Brain microvascular endothelial cell (primary cell): ENCODE measurements at regions not wholly inside any gene's neighbourhood (a gene's known extent, or its start where the extent isn't known, plus 50 kb on each side); places are given as distances from the start of the nearest gene placed in this dataset.
"Not testable (repeated sequence)": the region's sequence is repeated elsewhere in the genome, so short reads cannot be mapped to it uniquely, and the experiment has no call there.

Experiments
- DNase-seq: peaks from one replicate; pipeline ENCODE4 v3.0.0-alpha.2; 2020
- H3K27ac ChIP-seq: fragments of 250-450 bp; sonication (Bioruptor Pico); 2 replicates; pipeline ENCODE4 v1.5.1; 2020; ENCODE audit warnings: mild to moderate bottlenecking, moderate library complexity
- H3K27me3 ChIP-seq: fragments of 250-450 bp; sonication (Bioruptor Pico); replicated peaks from 2 replicates; pipeline ENCODE4 v1.5.1; 2020; ENCODE audit warnings: mild to moderate bottlenecking
- H3K36me3 ChIP-seq: fragments of 250-450 bp; sonication (Bioruptor Pico); replicated peaks from 2 replicates; pipeline ENCODE4 v1.5.1; 2020; ENCODE audit warnings: mild to moderate bottlenecking
- H3K4me3 ChIP-seq: 2 replicates; pipeline ENCODE4 v1.5.1; 2011; ENCODE audit warnings: low read depth, mild to moderate bottlenecking, control low read depth, low read length, moderate library complexity
- in situ Hi-C: cut with HindIII; loops from 2 replicates; pipeline ENCODE4 v1.10.0; 2017; ENCODE audit warnings: low sequenced_read_pairs, low pct_ligation_motif_present
- TF ChIP-seq, protein P1 (sequence below): IDR thresholded peaks from 2 replicates; pipeline ENCODE4 v1.5.1; 2011; ENCODE audit warnings: low read depth, mild to moderate bottlenecking, moderate library complexity, low read length, control low read depth, inconsistent platforms; ENCODE audit errors: missing control alignments

DNA sequence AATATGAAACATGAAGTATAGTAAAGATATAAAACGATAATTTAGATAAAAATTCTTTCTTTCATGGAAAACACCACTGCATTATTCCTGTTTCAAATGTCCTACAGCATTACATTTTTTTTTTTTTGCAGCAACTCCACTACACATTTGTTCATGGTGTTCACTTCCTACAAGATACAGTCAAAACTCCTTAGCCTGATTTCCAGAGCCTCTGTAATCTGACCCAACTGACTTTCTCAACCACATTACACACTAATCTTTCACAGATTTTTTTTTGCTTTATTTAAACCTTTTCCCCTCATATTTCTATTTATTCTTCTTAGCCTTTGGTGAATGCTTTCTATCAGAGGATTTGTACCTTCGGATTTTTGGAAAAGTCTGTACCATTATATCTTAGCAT is 176.5 kb upstream of the PDE7B start:
- TF ChIP-seq, protein P1, sequence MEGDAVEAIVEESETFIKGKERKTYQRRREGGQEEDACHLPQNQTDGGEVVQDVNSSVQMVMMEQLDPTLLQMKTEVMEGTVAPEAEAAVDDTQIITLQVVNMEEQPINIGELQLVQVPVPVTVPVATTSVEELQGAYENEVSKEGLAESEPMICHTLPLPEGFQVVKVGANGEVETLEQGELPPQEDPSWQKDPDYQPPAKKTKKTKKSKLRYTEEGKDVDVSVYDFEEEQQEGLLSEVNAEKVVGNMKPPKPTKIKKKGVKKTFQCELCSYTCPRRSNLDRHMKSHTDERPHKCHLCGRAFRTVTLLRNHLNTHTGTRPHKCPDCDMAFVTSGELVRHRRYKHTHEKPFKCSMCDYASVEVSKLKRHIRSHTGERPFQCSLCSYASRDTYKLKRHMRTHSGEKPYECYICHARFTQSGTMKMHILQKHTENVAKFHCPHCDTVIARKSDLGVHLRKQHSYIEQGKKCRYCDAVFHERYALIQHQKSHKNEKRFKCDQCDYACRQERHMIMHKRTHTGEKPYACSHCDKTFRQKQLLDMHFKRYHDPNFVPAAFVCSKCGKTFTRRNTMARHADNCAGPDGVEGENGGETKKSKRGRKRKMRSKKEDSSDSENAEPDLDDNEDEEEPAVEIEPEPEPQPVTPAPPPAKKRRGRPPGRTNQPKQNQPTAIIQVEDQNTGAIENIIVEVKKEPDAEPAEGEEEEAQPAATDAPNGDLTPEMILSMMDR: no peak
- Histone ChIP-seq H3K27ac (no peak overlapping the region), H3K36me3 (no peaks in the 10 kb centered on the region), H3K4me3 (no peak overlapping the region), H3K27me3 (no peaks in the 10 kb centered on the region)
- in situ Hi-C loops: no loop called here
- DNase-seq: no peak

DNA sequence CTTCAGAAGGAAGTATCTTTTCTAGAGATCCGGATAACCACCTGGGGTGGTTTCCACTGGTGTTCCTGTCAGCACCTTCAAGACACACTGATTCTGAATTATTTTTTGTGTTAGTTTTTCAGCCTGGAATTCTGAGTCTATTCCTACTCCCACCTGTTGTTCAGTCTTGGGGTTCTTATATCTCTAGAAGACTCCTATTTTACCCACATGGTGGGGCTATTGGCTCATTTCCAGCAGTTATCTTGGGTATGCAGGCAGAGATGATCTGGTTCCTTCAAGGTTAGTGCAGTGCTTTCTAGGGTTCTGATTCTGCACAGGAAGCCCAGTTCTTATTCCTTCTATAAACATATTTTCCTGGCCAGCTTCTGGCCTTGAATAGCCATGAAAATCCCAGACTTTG is 175.6 kb upstream of the PDE7B start:
- H3K27ac ChIP-seq: no peak overlapping the region
- peak; percentile 60 for DNase-seq
- H3K27me3 ChIP-seq: no peaks in the 10 kb centered on the region
- no peaks in the 10 kb centered on the region for H3K36me3 ChIP-seq
- no peak overlapping the region for H3K4me3 ChIP-seq
- TF ChIP-seq, protein P1: peak; percentile 47
- in situ Hi-C loops: no loop called here

DNA sequence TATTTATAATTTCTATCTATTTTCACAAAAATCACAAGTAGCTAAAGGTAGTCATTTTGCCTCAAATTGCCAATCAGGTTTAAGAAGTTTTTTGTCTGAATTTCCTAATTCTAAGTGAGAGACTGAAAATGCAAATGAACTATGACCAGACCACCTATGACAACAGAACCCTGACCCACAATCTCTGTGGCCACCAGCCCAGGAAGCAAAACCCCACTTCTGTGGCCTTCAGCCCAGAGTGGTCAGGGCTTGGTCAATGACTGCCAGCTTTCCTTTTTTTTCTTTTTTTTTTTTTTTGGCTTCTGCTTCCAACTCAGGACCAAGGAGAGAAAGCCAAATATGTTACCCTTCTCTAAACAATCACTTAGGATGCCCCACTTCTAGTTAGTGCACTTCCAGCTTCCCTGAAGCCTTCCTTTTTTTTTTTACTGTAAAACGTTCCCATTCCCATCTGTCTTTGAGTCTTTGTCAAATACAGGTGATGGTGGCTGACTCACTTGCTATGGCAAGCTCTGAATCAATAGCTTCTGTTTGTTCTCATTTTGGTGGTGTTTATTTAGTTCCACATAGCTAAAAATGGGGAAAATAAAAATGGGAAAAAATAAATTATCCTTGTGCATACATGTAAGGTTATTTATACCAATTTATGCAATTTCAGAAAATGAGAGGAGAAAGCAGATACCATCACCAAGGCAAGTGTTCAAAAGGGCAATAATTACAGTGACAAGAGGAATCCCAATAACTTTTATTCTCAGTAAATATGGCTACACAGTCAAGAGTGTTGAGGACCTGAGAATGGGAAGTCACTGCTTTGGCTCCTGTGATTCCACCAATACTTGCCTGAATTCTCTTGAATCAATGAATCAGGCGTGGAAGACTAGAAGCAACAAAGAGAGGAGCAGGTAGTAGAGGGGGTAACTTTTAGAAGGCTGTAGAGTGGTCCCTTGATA is 170.3 kb upstream of the PDE7B start:
- Histone ChIP-seq H3K36me3 (no peaks in the 10 kb centered on the region), H3K4me3 (no peak overlapping the region), H3K27ac (no peak overlapping the region), H3K27me3 (no peaks in the 10 kb centered on the region)
- TF ChIP-seq, protein P1: no peak
- no peak for DNase-seq
- in situ Hi-C loops: no loop called here

DNA sequence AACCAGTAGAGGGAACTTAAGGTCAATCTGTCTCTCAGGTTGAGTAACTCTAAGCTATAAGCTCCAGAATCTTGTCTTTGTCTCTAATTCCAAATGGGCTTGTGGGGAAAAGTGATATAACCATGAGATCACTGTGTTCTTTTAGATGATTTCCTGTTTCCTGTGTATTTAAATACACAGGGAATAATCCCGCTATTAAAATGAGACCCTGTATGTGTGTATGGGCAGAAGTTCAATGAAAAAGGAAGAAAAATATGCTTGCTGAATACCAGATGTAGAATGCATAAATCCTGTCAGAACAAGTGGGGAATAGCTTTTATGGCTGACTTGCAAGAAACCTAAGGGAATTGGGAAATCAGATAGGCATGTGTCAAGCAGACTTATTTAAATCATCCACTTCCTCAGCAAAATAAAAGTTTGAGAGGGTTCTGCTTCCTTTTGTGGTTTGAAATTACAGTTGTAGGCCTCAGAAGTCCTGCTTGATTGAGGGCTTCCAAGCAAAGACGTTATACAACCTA is 164.7 kb upstream of the PDE7B start:
- no peaks in the 10 kb centered on the region for H3K36me3 ChIP-seq
- no peaks in the 10 kb centered on the region for H3K27me3 ChIP-seq
- H3K4me3 ChIP-seq: no peak overlapping the region
- in situ Hi-C loops: no loop called here
- TF ChIP-seq, protein P1: no peak
- DNase-seq: no peak
- no peak overlapping the region for H3K27ac ChIP-seq

DNA sequence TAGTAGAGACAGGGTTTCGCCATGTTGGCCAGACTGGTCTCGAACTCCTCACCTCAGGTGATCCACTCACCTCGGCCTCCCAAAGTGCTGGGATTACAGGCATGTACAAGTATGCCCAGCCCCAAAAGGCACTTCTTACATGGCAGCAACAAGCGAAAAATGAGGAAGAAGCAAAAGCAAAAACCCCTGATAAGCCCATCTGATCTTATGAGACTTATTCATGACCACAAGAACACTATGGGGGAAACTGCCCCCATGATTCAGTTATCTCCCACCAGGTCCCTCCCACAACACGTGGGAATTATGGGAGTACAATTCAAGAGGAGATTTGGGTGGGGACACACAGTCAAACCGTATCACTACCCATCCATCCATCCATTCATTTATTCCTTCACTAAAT is 163.0 kb upstream of the PDE7B start:
- H3K4me3 ChIP-seq, in situ Hi-C loops, H3K27ac ChIP-seq, DNase-seq, H3K36me3 ChIP-seq, H3K27me3 ChIP-seq: not testable (repeated sequence)

DNA sequence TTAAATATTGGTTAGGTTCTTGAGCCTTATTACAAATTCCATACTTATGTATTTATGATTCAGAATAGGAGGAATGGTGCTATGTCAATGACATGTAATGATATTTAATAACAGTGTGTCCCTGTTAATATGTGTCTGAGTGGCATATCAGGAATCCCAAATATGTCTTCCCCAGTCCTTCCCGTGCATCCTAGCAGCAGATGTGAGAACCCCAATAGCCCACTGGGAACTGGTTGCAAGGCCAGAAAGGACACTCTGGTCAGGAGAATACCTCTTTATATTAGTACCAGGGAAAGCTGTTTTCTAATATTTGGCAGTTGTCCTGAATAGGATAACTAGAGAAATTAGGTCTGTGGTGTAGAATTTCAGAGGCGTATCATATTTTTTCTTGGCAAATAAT is 159.1 kb upstream of the PDE7B start:
- no peaks in the 10 kb centered on the region for H3K27me3 ChIP-seq
- no peak overlapping the region for H3K27ac ChIP-seq
- H3K4me3 ChIP-seq: no peak overlapping the region
- TF ChIP-seq, protein P1: no peak
- no peak for DNase-seq
- H3K36me3 ChIP-seq: no peaks in the 10 kb centered on the region
- in situ Hi-C loops: no loop called here
